DMS 273 (cell line): ENCODE measurements at regions not wholly inside any gene's neighbourhood (a gene's known extent, or its start where the extent isn't known, plus 50 kb on each side); places are given as distances from the start of the nearest gene placed in this dataset.
"Not testable (repeated sequence)": the region's sequence is repeated elsewhere in the genome, so short reads cannot be mapped to it uniquely, and the experiment has no call there.

ENCODE experiments used
- DNase-seq: peaks from one replicate; lab custom pipeline; 2025; ENCODE audit not compliant: unreplicated experiment; lab: John Stamatoyannopoulos, UW

DNA sequence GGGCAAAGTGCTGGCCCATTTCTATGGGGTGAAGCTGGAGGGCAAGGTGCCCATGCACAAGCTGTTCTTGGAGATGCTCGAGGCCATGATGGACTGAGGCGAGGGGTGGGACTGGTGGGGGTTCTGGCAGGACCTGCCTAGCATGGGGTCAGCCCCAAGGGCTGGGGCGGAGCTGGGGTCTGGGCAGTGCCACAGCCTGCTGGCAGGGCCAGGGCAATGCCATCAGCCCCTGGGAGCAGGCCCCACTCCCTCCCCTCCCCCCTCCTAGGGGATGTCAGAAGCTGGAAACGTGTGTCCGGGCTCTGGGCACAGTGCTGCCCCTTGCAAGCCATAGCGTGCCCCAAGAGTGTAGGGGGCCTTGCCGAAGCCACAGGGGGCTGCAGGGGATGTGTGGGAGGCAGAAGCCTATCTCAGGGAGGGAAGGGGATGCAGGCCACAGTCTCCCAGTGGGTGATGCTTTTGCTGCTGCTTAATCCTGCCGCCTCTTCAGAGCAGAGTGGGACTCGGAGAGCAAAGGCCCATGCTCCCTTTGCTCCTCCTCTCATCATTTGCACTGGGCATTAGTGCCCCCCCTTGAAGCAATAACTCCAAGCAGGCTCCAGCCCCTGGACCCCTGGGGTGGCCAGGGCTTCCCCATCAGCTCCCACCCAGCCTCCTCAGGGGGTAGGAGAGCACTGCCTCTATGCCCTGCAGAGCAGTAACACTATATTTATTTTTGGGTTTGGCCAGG, 85.2 kb downstream of the MRPL57 start:
- DNase-seq, result not testable (repeated sequence)

- not testable (repeated sequence) for DNase-seq
Measured at GRCh38 chr13:21263909-21264308, 87.5 kb downstream of the MRPL57 start.

- DNase-seq, result not testable (repeated sequence)
Measured at GRCh38 chr13:21268485-21268884, 92.0 kb downstream of the MRPL57 start.

DNA sequence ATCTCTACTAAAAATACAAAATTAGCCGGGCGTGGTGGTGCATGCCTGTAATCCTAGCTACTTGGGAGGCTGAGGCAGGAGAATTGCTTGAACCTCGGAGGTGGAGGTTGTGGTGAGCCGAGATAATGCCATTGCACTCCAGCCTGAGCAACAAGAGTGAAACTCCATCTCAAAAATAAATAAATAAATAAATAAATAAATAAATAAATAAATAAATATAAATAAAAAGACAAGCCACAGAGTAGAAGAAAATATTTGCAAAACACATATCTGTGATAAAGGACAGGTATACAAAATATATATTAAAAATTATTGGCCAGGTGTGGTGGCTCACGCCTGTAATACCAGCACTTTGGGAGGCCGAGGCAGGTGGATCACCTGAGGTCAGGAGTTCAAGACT, 96.0 kb downstream of the MRPL57 start:
- not testable (repeated sequence) for DNase-seq

GRCh38 chr13:21274457-21274856, 98.0 kb downstream of the MRPL57 start:
- not testable (repeated sequence) for DNase-seq

DNA sequence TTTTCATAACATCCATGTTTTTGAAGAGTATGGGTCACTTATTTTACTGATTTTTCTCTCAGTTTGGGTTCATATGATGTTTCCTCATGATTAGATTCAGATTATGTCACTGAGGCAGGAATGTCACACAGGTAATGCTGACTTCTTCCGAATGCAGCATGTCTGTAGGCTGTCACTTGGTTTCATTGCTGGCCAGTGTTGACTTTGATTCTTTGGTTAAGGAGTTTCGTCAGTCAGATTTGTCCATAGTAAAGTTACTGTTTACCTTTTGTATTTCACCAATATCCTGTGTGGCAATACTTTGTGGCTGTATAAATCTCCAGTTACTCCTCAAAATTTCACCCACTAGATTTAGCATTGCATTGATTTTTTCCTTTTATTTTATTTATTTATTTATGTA, 105.6 kb downstream of the MRPL57 start:
- DNase-seq, result no peak

GRCh38 chr13:21287331-21287907, 111.0 kb downstream of the MRPL57 start:
- no peak for DNase-seq

- DNase-seq, result no peak
Measured at GRCh38 chr13:21289475-21289874, 113.0 kb downstream of the MRPL57 start.

DNA sequence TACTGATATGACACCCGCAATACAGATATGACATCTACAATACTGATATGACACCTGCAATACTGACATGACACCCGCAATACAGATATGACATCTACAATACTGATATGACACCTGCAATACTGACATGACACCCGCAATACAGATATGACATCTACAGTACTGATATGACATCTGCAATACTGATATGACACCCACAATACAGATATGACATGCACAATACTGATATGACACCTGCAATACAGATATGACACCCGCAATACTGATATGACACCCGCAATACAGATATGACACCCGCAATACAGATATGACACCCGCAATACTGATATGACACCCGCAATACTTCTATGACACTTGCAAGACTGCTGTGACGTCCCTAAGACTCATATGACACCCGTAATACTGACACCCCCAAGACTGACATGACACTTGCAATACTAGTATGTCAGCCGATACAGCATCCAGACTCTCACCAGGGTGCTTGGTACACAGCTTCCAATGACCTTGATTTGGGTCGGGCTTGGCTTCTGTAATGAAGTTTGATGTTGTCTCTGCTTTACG, 114.1 kb downstream of the MRPL57 start:
- DNase-seq, result not testable (repeated sequence)

GRCh38 chr13:21291840-21292239, 115.4 kb downstream of the MRPL57 start:
- no peak for DNase-seq

DNA sequence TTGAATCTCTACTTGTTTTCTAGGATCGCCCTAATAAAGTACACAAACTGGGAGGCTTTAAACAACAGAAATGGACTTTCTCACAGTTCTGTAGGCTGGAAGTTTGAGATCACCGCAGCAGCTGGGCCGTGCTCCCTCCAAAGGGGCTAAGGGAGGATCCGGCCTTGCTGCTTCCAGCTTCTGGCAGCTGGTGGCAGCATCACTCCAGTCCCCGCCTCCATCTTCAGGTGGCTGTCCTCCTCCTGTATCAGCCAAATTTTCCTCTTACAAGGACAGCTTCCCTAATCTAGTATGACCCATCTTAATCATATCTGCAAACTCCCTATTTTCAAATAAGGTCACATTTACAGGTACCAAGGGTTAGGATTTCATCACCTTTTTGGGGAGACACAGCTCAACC, 120.5 kb downstream of the MRPL57 start:
- peak; percentile 68 for DNase-seq

- peak; percentile 44 for DNase-seq
Measured at GRCh38 chr13:21297447-21297846, 121.0 kb downstream of the MRPL57 start.

GRCh38 chr13:21297914-21298831, 121.7 kb downstream of the MRPL57 start:
- DNase-seq, result peak; percentile 95

DNA sequence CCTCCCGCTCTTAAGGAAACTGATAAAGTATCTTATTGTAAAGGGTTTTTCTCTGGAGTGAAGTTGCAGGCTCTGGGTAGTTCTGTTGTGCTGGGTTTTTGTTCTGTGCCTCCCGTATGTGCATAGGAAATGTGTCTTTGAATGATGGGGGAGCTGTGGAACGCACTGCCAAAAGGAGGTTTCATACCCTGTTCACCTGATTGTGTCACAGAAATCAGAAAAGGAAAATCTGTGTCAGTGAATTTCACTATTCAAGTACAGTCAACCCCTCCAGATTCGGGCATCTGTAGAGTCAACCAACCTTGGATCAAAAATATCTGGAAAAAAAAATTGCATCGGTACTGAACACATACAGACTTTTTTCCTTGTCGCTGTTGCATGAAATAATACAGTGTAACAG, 127.8 kb downstream of the MRPL57 start:
- no peak for DNase-seq

DNA sequence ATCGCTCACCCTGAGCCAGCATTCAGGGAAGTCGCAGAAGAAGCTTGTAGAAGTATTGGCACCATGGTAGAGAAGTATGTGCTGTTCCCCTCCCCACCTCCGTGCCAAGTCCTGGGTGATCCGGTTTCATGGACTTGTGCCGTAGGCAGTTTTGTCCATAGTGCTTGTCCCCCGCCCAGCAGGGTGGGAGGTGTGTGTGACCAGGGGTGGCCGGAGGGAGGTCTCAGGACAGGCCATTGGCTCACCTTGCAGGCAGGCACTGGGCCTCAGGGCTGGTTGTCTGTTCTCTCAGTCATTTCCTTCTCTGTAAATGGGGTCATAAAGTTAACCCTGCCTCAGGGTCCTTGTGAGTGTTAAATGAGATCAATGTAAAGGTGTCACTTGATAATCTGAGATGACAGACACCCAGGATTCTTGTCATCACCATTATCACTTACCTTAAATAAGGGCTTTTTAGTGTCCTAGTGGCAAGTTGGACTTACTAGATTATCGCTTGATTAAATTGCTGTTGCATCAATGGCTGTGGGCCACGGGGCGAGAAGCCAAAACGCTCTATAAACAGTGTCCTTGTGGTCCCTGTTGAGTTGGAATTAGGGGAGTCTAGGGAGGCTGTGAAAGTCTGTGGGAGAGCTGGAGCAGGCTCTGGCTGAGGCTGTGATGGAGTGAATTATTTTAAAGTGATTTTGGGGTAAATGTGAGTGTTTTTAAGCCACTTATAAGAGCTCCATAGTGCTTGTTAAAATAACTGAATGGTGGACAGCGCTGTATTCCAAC, 130.0 kb downstream of the MRPL57 start:
- DNase-seq, result not testable (repeated sequence)

DNA sequence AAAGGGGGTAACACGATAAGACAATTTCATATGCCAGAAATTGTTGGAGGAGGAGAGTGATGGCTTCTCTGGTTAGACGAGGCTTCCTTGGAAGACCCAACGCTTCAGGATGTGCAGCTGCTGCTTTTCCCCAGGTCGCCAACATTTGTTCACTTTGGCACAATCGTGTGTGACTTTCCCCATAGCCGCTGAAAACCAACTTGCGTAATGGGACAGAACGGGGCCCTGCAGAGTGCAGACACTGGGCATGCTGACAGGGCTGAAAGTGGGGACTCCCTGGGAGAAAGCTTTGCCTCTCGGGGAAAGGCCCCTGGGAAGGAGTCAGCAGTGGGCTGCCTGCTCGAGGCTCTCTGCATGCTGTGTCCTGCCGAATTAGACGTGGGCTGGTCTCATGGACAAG, 130.7 kb downstream of the MRPL57 start:
- not testable (repeated sequence) for DNase-seq

DNA sequence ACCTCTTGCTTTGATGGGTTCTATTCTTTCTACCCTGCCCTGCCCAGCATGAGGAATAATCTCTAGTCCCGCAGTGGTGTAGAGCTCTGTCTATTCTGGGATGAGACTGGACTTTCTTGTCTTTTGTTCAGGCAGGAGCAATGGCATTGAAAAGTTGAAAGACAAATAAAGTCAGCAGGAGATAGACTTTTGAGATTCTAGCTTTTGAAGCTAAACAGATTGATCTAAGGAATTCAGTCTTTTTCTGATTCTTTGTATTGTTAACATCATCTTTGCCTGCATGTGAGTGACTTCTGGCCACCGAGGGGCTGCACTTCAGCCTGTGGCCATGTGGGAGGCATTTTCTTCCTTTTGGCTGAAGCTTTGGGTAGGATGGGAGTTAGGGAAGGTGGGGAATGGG, 132.4 kb downstream of the MRPL57 start:
- no peak for DNase-seq

DNA sequence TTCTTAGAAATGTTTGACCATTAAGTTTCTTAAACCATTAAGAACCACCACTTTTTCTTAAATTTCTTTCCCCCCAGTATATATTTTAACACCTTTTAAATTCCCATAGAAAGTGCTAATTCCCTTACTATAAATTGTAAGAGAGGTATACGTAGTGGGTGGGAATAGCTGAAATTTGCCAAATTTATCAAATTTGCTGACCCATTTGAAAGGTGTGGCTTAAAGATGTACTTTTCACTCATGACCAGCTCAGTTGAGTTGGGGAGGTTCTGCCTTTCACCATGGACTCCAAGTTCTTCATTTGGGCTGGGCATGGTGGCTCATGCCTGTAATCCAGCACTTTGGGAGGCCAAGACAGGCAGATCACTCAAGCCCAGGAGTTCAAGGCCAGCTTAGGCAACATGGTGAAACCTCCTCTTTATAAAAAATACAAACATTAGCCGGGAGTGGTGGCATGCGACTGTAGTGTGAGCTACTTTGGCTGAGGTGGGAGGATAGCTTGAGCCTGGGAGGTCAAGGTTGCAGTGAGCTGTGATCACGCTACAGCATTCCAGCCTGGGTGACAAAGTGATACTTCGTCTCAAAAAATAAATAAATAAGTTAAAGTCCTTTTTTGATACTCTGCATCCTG, 133.2 kb downstream of the MRPL57 start:
- no peak for DNase-seq

- DNase-seq, result no peak
Measured at GRCh38 chr13:21310220-21310619, 133.8 kb downstream of the MRPL57 start.

GRCh38 chr13:21314976-21315375, 138.5 kb downstream of the MRPL57 start:
- DNase-seq, result not testable (repeated sequence)
